HEK293T (cell line): ENCODE measurements at regions not wholly inside any gene's neighbourhood (a gene's known extent, or its start where the extent isn't known, plus 50 kb on each side); places are given as distances from the start of the nearest gene placed in this dataset.

Source experiments
- ARNT ChIP-seq: fragments of 450-650 bp; IDR thresholded peaks from 2 replicates; pipeline ENCODE4 v1.6.1; 2017; ENCODE audit warnings: mild to moderate bottlenecking
- BHLHE40 ChIP-seq: fragments of 450-650 bp; IDR thresholded peaks from 2 replicates; pipeline ENCODE4 v1.6.1; 2016; ENCODE audit warnings: mild to moderate bottlenecking, moderate library complexity, borderline replicate concordance
- FOXK2 ChIP-seq: fragments of 450-650 bp; IDR thresholded peaks from 2 replicates; pipeline ENCODE4 v1.6.1; 2016; ENCODE audit warnings: mild to moderate bottlenecking
- FOXM1 ChIP-seq: fragments of 450-650 bp; IDR thresholded peaks from 2 replicates; pipeline ENCODE4 v1.6.1; 2017; ENCODE audit warnings: mild to moderate bottlenecking, borderline replicate concordance
- L3MBTL2 ChIP-seq: fragments of 450-650 bp; conservative IDR thresholded peaks from 2 replicates; pipeline ENCODE4 v1.6.1; 2016; ENCODE audit warnings: mild to moderate bottlenecking
- LEF1 ChIP-seq: fragments of 450-650 bp; IDR thresholded peaks from 2 replicates; pipeline ENCODE4 v1.6.1; 2017; ENCODE audit warnings: mild to moderate bottlenecking, borderline replicate concordance
- SP1 ChIP-seq: fragments of 450-650 bp; IDR thresholded peaks from 2 replicates; pipeline ENCODE4 v1.6.1; 2017
- TARDBP ChIP-seq: fragments of 450-650 bp; IDR thresholded peaks from 2 replicates; pipeline ENCODE4 v1.6.1; 2016
- ZNF384 ChIP-seq: fragments of 450-650 bp; IDR thresholded peaks from 2 replicates; pipeline ENCODE4 v1.6.1; 2016

DNA sequence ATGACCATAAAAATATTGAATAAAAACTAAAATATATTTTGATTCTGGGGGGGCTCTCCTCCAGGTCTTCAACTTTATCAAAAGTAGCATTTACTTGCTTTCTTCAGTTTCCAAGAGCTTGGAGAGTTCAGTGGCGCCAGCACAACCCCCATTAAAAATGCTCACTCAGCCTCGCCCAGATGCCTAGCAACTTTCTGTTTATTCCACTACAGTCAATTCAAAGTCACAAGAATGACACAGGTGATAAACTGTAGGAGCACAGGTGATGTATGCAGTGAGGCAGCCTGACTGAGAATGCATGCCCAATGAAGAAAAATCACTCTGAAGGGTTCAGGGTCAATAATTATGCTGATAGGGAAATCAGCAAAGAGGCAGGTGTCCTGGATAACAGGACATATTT lies 159.4 kb upstream of the ATP1B1 start:
- TF ChIP-seq ZNF384 = no peak
- no peak for TF ChIP-seq SP1
- TF ChIP-seq BHLHE40 = no peak
- no peak for TF ChIP-seq LEF1
- no peak for TF ChIP-seq L3MBTL2
- no peak for TF ChIP-seq ARNT
- no peak for TF ChIP-seq TARDBP
- no peak for TF ChIP-seq FOXK2
- TF ChIP-seq FOXM1 = no peak
